Smooth muscle cell of the brain vasculature (primary cell): ENCODE measurements at regions not wholly inside any gene's neighbourhood (a gene's known extent, or its start where the extent isn't known, plus 50 kb on each side); places are given as distances from the start of the nearest gene placed in this dataset.
"Not testable (repeated sequence)": the region's sequence is repeated elsewhere in the genome, so short reads cannot be mapped to it uniquely, and the experiment has no call there.

Experiments
- DNase-seq: peaks from one replicate; pipeline ENCODE4 v3.0.0-alpha.2; 2012; ENCODE audit warnings: low read depth, low spot score

- no peak for DNase-seq
These were observed 64.0 kb downstream of the CCNG2 start for GRCh38 chr4:77220828-77221613.

GRCh38 chr4:77225022-77225421, 68.0 kb downstream of the CCNG2 start:
- no peak for DNase-seq

GRCh38 chr4:77226939-77227705, 70.1 kb downstream of the CCNG2 start:
- no peak for DNase-seq

- DNase-seq = no peak
These were observed 72.4 kb downstream of the CCNG2 start for GRCh38 chr4:77229433-77229832.

GRCh38 chr4:77232653-77233052, 75.6 kb downstream of the CCNG2 start:
- DNase-seq = no peak

- no peak for DNase-seq
These were observed 78.4 kb downstream of the CCNG2 start for GRCh38 chr4:77235289-77235854.

- DNase-seq = no peak
These were observed 79.8 kb downstream of the CCNG2 start for GRCh38 chr4:77236806-77237205.

- DNase-seq = peak; percentile 9
These were observed 83.6 kb downstream of the CCNG2 start for GRCh38 chr4:77240469-77241066.

- no peak for DNase-seq
These were observed 91.8 kb downstream of the CCNG2 start for GRCh38 chr4:77248805-77249204.

- DNase-seq = no peak
These were observed 94.7 kb downstream of the CCNG2 start for GRCh38 chr4:77251751-77252150.

- no peak for DNase-seq
These were observed 106.2 kb downstream of the CCNG2 start for GRCh38 chr4:77263247-77263646.

- DNase-seq = not testable (repeated sequence)
These were observed 107.0 kb downstream of the CCNG2 start for GRCh38 chr4:77263976-77264375.

- DNase-seq = no peak
These were observed 107.8 kb downstream of the CCNG2 start for GRCh38 chr4:77264826-77265225.

GRCh38 chr4:77268108-77268507, 111.1 kb downstream of the CCNG2 start:
- DNase-seq = no peak

GRCh38 chr4:77269505-77269904, 112.5 kb downstream of the CCNG2 start:
- DNase-seq = no peak

GRCh38 chr4:77273412-77273811, 116.4 kb downstream of the CCNG2 start:
- no peak for DNase-seq

GRCh38 chr4:77279114-77279513, 122.1 kb downstream of the CCNG2 start:
- DNase-seq = not testable (repeated sequence)

GRCh38 chr4:77282305-77282704, 125.3 kb downstream of the CCNG2 start:
- DNase-seq = no peak

- no peak for DNase-seq
These were observed 127.0 kb downstream of the CCNG2 start for GRCh38 chr4:77284036-77284435.

GRCh38 chr4:77286906-77287305, 129.9 kb downstream of the CCNG2 start:
- no peak for DNase-seq

GRCh38 chr4:77293426-77293825, 136.4 kb downstream of the CCNG2 start:
- no peak for DNase-seq

- not testable (repeated sequence) for DNase-seq
These were observed 144.0 kb downstream of the CCNG2 start for GRCh38 chr4:77300996-77301395.
